ENCODE measurements at regions not wholly inside any gene's neighbourhood (a gene's known extent, or its start where the extent isn't known, plus 50 kb on each side); places are given as distances from the start of the nearest gene placed in this dataset.

- Histone ChIP-seq H3K27me3 (replicated peaks; ENCODE audit: insufficient read depth, low read depth, low read length, poor library complexity) (no peaks in the 10 kb centered on the region), H3K4me1 (ENCODE audit: insufficient read depth, low read length, poor library complexity, severe bottlenecking) (peaks cover 3% of the 10 kb centered on the region), H3K27ac (ENCODE audit: low read depth, low read length, poor library complexity, severe bottlenecking) (no peak overlapping the region), H3K4me3 (ENCODE audit: low read depth, low read length, poor library complexity, severe bottlenecking) (no peak overlapping the region), H3K36me3 (ENCODE audit: insufficient read depth, low read length, poor library complexity, severe bottlenecking) (no peaks in the 10 kb centered on the region), H3K9me3 (ENCODE audit: low read depth, low read length, poor library complexity, severe bottlenecking) (no peaks in the 10 kb centered on the region)
- no TSS peak for BruUV-seq (replicated peaks)
- intact Hi-C loops (cut with micrococcal nuclease; ENCODE audit: unreplicated experiment), result no loop called here
- POLR2A ChIA-PET (ENCODE audit: low non-redundant PET), result no interaction called here
- DNase-seq (ENCODE audit: low spot score), result no peak
- no peak for TF ChIP-seq EZH2 (IDR thresholded peaks at IDR 0.05; ENCODE audit: borderline replicate concordance, low read depth, low read length, poor library complexity, severe bottlenecking)
- TF ChIP-seq, protein P1, sequence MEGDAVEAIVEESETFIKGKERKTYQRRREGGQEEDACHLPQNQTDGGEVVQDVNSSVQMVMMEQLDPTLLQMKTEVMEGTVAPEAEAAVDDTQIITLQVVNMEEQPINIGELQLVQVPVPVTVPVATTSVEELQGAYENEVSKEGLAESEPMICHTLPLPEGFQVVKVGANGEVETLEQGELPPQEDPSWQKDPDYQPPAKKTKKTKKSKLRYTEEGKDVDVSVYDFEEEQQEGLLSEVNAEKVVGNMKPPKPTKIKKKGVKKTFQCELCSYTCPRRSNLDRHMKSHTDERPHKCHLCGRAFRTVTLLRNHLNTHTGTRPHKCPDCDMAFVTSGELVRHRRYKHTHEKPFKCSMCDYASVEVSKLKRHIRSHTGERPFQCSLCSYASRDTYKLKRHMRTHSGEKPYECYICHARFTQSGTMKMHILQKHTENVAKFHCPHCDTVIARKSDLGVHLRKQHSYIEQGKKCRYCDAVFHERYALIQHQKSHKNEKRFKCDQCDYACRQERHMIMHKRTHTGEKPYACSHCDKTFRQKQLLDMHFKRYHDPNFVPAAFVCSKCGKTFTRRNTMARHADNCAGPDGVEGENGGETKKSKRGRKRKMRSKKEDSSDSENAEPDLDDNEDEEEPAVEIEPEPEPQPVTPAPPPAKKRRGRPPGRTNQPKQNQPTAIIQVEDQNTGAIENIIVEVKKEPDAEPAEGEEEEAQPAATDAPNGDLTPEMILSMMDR (conservative IDR thresholded peaks at IDR 0.05; ENCODE audit: low read depth, low read length), result no peak
- CTCF ChIA-PET, result no interaction called here
Observed at GRCh38 chr4:182155806-182156205, 87.4 kb upstream of the TENM3 start.

DNA sequence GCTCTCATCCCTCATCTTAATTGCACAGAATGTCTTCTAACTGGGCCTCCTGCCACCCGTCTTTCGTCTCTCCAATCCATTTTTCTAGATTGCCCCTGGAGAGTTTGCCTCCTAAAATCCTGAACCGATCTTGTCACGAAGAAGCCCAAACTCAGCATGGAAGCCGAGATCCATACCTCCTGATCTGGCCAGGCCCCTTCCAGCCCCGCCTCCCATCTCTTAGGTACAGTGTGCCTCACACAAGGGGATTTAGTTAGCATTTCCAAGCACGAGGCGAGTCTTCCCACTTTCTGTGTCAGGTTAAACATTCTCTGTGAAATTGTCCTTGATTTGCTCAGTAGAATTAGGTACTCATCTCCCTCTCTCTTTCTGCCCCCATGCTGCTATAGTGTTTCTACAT is 80.0 kb upstream of the TENM3 start:
- Histone ChIP-seq H3K4me3 (ENCODE audit: low read depth, low read length, poor library complexity, severe bottlenecking) (no peak overlapping the region), H3K36me3 (ENCODE audit: insufficient read depth, low read length, poor library complexity, severe bottlenecking) (no peaks in the 10 kb centered on the region), H3K9me3 (ENCODE audit: low read depth, low read length, poor library complexity, severe bottlenecking) (no peaks in the 10 kb centered on the region), H3K27ac (ENCODE audit: low read depth, low read length, poor library complexity, severe bottlenecking) (no peak overlapping the region), H3K4me1 (ENCODE audit: insufficient read depth, low read length, poor library complexity, severe bottlenecking) (no peaks in the 10 kb centered on the region), H3K27me3 (replicated peaks; ENCODE audit: insufficient read depth, low read depth, low read length, poor library complexity) (no peaks in the 10 kb centered on the region)
- BruUV-seq (replicated peaks), result no TSS peak
- ChIA-PET CTCF (no interaction called here), POLR2A (ENCODE audit: low non-redundant PET) (no interaction called here)
- TF ChIP-seq, protein P1 (conservative IDR thresholded peaks at IDR 0.05; ENCODE audit: low read depth, low read length), result no peak
- no peak for TF ChIP-seq EZH2 (IDR thresholded peaks at IDR 0.05; ENCODE audit: borderline replicate concordance, low read depth, low read length, poor library complexity, severe bottlenecking)
- intact Hi-C loops (cut with micrococcal nuclease; ENCODE audit: unreplicated experiment), result no loop called here
- DNase-seq (ENCODE audit: low spot score), result no peak

GRCh38 chr4:182169572-182169971 is 73.6 kb upstream of the TENM3 start:
- H3K27me3 ChIP-seq (replicated peaks; ENCODE audit: insufficient read depth, low read depth, low read length, poor library complexity), result no peaks in the 10 kb centered on the region
- intact Hi-C loops (cut with micrococcal nuclease; ENCODE audit: unreplicated experiment), result no loop called here
- TF ChIP-seq, protein P1 (conservative IDR thresholded peaks at IDR 0.05; ENCODE audit: low read depth, low read length), result no peak
- no peak for TF ChIP-seq EZH2 (IDR thresholded peaks at IDR 0.05; ENCODE audit: borderline replicate concordance, low read depth, low read length, poor library complexity, severe bottlenecking)
- no TSS peak for BruUV-seq (replicated peaks)
- H3K4me3 ChIP-seq (ENCODE audit: low read depth, low read length, poor library complexity, severe bottlenecking), result no peak overlapping the region
- no peaks in the 10 kb centered on the region for H3K36me3 ChIP-seq (ENCODE audit: insufficient read depth, low read length, poor library complexity, severe bottlenecking)
- ChIA-PET CTCF (no interaction called here), POLR2A (ENCODE audit: low non-redundant PET) (no interaction called here)
- no peak overlapping the region for H3K27ac ChIP-seq (ENCODE audit: low read depth, low read length, poor library complexity, severe bottlenecking)
- no peaks in the 10 kb centered on the region for H3K9me3 ChIP-seq (ENCODE audit: low read depth, low read length, poor library complexity, severe bottlenecking)
- DNase-seq (ENCODE audit: low spot score), result no peak
- peaks cover 10% of the 10 kb centered on the region for H3K4me1 ChIP-seq (ENCODE audit: insufficient read depth, low read length, poor library complexity, severe bottlenecking)
